Stimulated activated CD8-positive, alpha-beta memory T cell treated with anti-CD3 and anti-CD28 coated beads, Interleukin-7, amount 100 ng/mL, for 48 hours (primary cell): ENCODE measurements at regions not wholly inside any gene's neighbourhood (a gene's known extent, or its start where the extent isn't known, plus 50 kb on each side); places are given as distances from the start of the nearest gene placed in this dataset.
A peak's percentile ranks its signal among the peaks of the same experiment; 100 is the strongest.
"Not testable (repeated sequence)": the region's sequence is repeated elsewhere in the genome, so short reads cannot be mapped to it uniquely, and the experiment has no call there.

Experiments
- DNase-seq, 2 donors: peaks; one replicate each; pipeline ENCODE4 v3.0.0-alpha.2; 2020; ENCODE audit warnings: low read depth in 1 of 2; ENCODE audit errors: extremely low read depth in 1 of 2

GRCh38 chr9:86507212-86507630 is 153.0 kb upstream of the TUT7 start:
- no peak for DNase-seq

GRCh38 chr9:86503942-86504341 is 149.7 kb upstream of the TUT7 start:
- DNase-seq: no peak

GRCh38 chr9:86503314-86503713 is 149.1 kb upstream of the TUT7 start:
- DNase-seq: no peak

GRCh38 chr9:86500667-86501435 is 146.6 kb upstream of the TUT7 start:
- DNase-seq: no peak

- no peak for DNase-seq
Observed at GRCh38 chr9:86500031-86500430, 145.8 kb upstream of the TUT7 start.

- DNase-seq: no peak
Observed at GRCh38 chr9:86494644-86495111, 140.5 kb upstream of the TUT7 start.

- no peak for DNase-seq
Observed at GRCh38 chr9:86491468-86492266, 137.5 kb upstream of the TUT7 start.

GRCh38 chr9:86488794-86489193 is 134.6 kb upstream of the TUT7 start:
- no peak for DNase-seq

GRCh38 chr9:86488345-86488744 is 134.1 kb upstream of the TUT7 start:
- DNase-seq: no peak

GRCh38 chr9:86487838-86488233 is 133.6 kb upstream of the TUT7 start:
- DNase-seq: no peak

GRCh38 chr9:86486891-86487837 is 133.0 kb upstream of the TUT7 start:
- DNase-seq: no peak

GRCh38 chr9:86485359-86485758 is 131.1 kb upstream of the TUT7 start:
- DNase-seq: peak in 1 of 2 donors; percentile 6

- DNase-seq: no peak
Observed at GRCh38 chr9:86483496-86483895, 129.3 kb upstream of the TUT7 start.

GRCh38 chr9:86481466-86481865 is 127.3 kb upstream of the TUT7 start:
- no peak for DNase-seq

- not testable (repeated sequence) for DNase-seq
Observed at GRCh38 chr9:86475255-86475654, 121.0 kb upstream of the TUT7 start.

- no peak for DNase-seq
Observed at GRCh38 chr9:86471171-86471815, 117.1 kb upstream of the TUT7 start.

GRCh38 chr9:86470326-86470725 is 116.1 kb upstream of the TUT7 start:
- DNase-seq: no peak

GRCh38 chr9:86469476-86470250 is 115.5 kb upstream of the TUT7 start:
- no peak for DNase-seq

GRCh38 chr9:86464242-86464641 is 110.0 kb upstream of the TUT7 start:
- no peak for DNase-seq
